Retina (tissue), 1 donor: ENCODE measurements at regions not wholly inside any gene's neighbourhood (a gene's known extent, or its start where the extent isn't known, plus 50 kb on each side); places are given as distances from the start of the nearest gene placed in this dataset.

Source experiments
- DNase-seq: peaks from one replicate; pipeline ENCODE4 v3.0.0-alpha.2; 2016

DNA sequence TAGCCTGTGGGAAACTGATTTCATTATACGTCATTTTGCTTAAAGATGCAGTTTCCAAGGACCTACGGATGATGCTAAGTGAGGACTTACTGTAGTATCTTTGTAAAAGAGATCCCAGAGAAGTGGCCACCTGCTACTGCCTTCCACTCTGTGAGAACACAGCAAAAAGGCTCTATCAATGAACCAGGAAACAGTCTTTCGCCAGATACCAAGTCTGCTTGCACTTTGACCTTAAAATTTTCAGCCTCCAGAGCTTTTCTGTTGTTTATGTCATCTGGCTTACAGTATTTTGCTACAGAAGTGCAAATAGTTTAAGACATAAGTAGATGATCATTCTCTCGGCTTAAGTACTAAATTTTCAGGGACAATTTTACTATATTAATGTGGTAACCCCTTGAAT, 847.9 kb upstream of the CHAC2 start:
- DNase-seq = no peak

DNA sequence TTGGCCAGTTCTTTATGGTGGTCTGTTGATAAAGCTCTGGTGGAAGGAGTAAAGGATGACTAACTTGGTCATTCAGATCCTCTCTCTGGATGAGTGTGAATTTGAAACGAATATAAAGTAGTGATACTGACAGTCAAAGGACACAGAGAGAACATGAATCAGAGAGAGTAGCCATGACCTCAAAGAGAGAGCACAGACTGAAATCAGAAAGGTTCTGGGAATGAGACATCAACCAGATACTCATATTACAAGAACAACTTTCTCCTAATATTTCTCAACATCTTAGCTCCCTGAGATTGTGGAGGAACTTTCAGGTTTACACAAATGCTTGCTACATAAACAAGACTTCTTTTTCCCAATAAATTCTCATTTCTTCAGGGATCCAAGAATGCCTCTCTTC, 849.1 kb upstream of the CHAC2 start:
- DNase-seq = no peak

DNA sequence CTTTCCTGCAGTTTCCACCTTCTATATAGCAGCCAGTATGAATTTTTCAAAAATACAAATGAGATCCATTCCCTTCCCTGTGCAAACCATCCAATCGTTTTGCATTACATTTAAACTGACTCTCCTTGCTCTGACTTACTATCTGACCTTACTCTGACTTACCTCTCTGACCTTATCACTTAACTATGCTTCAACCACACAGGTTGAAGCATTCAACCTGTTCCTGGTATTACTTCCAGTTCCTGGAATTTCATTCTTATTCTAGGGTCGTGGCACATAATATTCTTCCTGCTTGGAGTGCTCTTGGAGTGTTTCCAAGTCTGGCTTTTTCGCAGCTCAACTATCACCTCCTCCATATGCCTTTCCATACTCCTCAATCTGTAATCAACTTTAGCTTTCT, 850.6 kb upstream of the CHAC2 start:
- DNase-seq = no peak

DNA sequence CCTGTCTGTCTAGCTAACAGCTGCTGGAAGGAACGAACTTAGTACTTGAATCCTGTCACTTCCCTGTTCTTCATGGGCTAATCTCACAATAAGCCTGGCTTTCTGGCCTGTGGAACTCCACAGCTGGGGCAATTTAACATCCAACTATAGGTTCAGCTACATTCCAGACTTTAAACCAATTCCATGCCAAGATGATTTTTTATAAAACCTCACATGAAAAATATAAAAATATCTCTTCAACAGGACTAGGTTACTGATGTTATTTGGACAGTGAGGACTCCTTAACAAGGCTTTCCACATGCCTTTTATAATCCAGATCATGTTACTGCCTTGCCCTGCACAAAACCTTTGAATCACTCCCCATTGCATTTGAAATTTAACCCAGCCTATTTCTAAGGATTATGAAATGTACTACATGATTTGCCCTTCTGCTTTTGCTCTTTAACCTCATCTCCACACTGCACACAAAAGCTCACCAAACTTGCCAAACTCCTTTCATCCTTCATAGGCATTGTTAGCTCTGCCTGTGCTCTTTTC, 863.2 kb upstream of the CHAC2 start:
- DNase-seq = no peak

DNA sequence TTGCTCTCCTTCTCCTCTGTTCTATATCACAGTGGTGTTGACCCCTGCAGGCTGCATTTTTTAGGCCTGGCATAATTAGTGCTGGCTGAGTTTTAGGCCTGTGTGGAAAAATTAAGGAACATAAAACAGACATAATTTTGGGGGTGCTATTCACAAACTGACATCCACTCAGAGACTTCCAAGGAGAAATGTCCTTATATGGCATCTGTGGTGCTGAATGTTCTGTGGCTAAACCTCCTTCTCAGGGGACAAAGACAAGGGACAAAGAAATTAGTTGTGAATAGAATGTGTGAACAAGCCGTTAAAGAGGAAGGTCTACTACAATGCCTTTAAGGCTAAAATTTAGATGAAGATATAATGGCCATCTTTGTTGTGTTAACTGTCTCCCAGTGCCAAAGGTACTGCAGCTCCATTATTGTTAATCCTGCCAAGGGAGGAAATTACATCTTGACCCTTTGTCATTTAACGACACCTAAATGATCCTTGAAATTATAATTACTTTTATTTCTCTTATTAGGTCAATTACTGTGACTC, 870.0 kb upstream of the CHAC2 start:
- DNase-seq = no peak

DNA sequence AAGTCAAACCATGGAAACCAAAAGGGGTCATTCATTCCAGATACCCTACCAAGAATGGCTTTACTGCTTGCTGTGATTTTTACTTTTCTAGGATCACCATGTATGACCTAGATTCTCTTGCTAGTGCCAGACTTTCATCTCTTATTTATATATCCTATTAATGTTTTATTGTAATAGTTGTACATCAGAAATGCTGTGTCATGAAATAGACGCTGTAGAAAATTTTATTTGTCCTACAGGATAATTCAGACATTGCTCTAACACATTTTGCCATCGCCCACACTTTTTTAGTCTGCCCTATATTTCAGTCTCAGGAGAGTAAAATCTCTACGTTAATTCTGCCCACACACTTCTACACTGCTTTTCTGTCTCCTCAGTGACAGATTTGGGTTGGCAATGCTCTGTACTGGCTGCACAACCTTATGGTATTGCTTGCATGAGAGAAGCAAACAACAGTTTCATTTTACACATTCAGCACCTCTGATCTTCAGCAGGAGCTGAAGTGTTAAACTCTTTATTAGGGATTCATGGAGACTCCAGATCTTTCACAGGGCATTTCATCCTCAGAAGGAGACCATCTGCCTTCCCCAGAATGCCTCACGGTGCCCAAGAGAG, 871.8 kb upstream of the CHAC2 start:
- peak; percentile 24 for DNase-seq

DNA sequence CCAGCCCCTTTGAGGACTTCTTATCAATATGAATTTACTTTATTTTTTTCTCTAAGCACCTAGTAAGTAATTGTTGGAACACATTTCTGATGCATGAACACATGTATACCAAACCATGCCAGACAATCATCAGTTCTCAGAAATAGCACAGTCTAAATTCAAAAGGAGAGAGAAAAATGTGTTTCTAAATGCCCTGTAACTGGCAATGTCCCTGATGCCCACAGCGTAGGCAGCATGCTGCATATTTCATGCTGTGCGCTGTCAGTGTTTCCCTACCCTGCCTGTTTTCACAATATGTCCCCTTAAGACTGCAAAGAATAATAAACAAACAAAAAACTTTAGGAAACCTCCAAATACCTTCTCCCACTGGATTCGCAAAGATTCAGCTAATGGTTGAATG, 881.0 kb upstream of the CHAC2 start:
- no peak for DNase-seq

DNA sequence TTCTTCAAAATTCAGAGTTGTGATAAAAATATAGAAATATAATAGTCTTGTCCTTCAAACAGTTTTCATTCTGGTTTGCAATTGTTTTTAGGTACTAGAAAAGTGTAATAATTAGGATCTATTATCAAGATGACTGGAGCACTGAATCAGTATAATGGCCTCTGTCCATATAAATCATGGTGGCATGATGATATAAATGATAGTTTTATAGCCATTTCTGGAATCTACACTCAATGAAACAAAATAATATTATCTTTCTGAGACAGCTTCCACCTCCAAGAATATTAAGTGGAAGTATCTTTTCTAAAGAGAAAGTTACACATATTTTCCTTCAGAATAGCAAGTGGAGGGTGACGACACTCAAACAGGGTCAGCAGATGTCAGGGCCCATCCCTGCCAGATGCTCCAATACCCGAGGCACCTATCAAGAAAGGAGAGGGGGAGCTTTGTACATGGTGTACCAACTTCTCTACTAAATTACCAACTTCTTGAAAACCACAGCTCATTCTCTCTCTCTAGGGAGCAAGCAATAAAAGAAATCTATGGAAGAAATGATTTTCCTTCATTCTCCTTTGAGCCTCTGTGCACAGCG, 882.7 kb upstream of the CHAC2 start:
- DNase-seq = no peak

DNA sequence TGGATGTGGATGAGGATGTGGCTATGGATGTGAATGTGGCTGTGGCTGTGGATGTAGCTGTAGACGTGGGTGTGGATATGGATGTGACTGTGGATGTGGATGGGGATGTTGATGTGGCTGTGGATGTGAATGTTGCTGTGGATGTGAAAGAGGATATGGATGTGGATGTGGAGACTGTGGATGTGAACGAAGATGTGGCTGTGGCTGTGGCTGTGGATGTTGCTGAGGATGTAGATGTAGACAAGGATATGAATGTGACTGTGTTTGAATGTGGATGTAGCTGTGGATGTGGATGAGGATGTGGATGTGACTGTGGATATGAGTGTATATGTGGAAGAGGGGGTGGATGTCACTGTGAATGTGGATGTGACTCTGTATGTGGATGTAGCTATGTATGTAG, 884.6 kb upstream of the CHAC2 start:
- DNase-seq = no peak

DNA sequence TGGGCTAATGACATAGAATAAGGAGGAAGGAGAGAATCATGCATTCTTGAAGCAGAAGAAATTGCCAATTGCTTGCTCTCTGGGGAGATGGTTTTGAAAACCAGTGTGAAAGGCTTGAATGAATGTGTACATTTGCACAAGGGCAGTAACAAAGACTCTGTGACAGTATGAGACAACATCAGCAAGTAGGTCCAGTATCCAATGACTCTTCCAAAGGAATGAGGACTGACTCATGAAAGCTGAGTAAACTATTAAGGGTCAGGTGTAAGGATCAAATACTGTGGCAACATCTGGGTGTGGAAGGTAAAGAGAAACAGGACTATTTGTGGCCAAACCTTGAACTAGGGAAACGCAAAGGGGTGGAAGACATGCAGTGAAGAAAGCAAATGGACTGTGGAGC, 886.0 kb upstream of the CHAC2 start:
- DNase-seq = no peak

DNA sequence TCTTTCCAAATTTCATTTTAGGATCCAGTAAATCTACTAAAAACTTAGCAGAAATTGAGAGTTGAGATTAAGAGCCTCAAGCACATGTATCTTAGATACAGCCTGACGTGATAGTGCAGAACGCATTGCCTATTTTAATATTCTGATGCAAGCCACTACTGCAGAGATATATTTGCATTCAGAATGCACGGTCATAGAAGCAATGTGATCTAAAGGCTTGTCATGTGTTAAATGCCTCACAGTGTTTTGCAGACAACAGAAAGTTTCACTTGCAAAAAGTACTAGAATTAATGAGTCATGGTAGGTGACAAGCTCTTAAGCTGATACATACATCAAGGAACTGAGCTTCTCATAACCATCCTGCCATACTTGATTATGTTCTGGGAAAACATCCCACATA, 886.7 kb upstream of the CHAC2 start:
- no peak for DNase-seq

DNA sequence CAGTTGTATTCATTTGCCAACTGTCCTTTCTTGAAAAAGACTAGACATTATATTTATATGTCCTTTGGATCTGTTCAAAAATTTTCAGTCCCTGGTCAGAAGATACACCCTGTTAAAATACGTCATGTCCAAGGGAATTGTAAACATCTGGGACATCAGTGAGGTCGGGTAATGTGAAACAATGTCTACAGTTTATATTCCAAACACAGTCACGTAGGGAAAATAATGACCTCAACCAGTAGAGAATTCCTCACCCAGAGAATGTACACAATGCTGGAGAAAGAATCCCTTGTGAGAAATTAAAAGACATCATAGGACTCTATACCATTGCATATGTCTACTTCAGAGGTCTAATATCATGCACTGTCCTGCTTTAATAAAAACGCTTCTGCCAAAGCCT, 888.0 kb upstream of the CHAC2 start:
- no peak for DNase-seq

DNA sequence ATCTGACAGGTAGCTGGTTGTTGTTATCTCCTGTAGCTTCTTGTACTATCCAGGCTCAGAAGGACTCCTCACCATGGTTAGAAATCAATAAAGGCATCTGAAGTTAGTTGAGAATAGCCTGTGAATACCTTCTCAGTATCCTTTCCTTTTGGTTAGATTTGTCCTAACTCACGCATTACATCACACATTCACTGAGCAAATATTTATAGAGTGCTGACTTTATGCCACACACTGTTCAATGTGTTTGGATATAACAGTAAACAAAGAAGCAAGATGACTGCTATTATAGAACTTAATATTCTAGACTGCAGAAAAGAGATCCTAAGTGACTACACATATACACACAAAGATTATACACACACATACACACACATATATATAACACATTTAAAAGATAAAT, 889.9 kb upstream of the CHAC2 start:
- no peak for DNase-seq

DNA sequence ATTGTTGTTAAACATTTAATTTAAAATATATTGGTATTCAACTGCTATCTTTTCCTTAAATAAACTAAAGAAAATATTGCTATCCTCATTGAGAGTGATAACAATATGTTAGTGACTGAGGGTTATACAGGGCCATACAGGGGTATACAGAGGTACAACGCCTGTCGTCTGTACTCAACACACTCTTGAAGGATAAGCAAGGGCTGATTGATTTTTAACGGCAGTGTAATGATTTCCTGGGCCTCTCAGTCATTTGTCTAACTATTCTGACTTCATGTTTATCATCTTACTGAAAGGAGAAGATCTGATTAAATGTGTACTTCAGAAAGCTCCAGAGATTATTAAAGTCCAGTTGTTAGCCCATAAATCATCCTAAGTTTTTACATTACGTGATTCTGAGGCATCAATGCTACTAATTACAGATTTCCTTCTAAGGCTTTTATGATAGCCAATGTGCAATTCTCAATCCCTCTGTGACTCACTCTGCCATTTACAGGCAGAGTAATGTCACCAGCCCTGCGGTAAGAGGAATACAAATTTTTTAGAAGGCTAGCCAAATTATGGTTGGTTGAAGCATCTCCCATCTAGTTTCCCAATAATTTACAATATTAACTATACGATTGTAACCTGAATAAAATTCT, 893.0 kb upstream of the CHAC2 start:
- no peak for DNase-seq

DNA sequence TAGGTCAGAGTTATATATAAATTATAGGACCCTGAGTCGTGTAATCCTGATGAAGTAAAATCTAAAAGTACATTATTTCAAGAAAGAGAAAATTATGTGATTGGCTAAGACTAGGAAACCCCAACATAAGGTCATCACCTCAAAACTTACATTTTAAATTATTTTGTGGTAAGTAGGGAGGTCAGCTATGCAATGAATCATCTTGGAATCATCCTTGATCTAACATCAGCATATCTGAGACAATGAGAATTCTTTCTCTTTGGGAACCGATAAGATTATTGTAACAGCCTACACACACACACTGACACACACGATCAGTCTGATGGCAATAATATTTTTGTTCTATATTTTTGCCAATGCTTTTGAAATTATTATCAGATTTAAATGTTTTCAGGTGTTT, 904.8 kb upstream of the CHAC2 start:
- DNase-seq = no peak

DNA sequence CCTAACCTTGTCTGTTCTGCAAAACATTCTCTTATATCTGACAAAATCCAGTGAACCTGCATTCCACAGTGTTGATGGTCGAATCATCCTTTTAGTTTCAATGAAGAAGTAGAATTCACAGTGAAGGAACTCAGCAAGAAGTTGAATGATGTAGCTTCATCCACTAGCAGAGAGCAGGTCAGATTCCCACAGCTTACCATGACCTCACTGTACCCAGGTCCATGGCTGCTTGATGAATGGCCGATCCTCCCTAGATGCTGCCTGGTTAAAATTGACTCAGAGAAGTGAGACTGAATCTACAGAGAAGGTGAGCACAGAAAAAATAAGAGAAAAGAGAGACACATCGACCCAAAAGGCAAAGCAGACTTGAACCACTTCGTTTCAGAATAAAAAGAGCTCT, 906.0 kb upstream of the CHAC2 start:
- no peak for DNase-seq

DNA sequence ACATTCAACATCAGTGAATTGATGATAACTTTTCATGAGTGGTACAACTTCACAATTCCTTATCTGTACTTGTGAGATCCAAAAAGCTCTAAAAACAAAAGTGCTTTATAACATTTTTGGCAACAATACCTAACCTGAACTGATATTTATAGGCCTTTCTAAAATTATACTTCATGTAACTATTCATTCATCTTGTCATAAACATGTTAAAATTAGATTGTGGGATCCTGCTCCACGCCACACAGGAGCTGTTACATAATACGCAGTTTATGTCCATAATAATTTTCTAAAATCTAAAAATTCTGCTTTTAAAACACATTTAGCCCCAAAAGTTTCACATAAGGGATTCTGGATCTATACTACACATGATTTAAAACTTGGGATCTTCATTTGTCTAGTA, 908.5 kb upstream of the CHAC2 start:
- no peak for DNase-seq

DNA sequence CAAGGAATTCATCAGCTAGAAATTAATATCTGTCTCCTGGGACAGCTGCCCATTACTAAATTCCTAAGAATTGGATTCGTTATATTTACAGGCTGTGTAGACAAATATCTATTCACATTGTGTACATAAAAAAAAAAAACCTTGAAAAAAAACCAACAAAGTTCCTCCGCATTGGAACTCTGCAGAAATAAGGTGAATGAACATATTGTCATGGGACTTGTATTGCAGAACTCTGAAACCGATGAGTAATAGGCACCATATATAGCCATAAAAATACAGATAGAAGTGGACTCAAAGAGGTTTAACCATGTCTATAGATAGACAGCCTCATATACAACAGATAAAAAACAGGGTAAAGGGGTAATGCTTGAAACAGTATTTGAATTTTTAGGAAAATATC, 909.9 kb upstream of the CHAC2 start:
- DNase-seq = no peak

DNA sequence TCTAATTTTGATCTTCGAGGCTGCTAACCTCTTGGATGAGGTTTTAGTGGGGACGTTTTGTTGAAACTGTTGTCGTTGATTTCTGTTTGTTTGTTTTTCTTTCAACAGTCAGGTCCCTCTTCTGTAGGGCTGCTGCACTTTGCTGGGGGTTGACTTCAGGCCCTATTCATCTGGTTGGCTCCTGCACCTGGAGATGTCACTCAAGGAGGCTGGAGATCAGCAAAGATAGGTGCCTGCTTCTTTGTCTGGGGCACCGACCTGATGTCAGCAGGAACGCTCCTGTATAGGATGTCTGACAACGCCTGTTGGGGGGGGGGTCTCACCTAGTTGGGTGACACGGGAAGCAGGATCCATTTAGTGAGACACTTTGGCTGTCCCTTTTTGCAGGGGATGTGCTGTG, 915.6 kb upstream of the CHAC2 start:
- DNase-seq = no peak

DNA sequence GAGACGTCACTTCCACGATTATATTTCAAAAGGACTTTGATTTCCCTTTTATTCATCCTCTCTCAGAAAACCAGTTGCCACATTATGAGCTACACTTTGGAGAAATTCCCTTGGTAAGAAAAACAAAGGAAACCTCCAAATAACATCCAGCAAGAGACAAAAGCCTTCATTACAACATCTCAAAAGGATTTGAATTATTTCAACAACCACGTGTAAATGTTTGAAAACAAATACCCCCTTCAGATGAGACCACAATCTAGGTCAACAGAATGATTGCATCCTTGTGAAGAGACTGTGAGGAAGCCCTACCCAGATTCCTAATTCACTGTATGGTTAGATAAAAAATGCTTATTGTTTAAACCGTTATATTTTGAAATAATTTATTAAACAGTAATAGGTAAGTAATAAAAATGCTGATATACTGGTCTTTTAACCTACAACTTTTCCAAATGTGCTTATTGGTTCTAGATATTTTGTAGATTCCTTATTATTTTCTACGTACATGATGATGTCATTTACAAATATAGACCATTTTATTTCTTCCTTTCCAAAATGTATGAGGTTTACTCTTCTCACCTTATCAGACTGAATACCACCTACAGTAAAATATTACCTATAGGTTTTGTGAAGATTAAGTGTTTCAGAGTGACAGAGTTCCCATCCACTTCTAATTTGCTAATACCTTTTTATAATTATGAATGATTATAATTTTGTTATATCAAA, 922.7 kb upstream of the CHAC2 start:
- DNase-seq = no peak

DNA sequence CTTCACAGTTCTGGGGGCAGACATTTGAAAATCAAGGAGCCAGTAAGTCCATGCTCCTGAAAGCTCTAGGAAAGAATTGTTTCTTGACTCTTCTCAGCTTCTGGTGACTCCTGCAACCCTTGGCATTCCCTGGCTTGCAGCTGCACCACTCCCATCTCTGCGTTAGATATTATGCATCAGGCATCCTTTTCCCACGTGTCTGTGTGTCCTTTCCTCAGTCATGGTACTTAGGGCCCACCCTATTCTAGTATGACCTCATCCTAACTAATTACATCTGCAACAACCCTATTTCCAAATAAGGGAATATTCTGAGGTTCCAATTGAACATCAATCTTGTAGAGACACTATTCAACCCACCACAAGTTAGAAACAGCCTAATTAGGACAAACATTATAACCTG, 931.7 kb upstream of the CHAC2 start:
- DNase-seq = no peak

DNA sequence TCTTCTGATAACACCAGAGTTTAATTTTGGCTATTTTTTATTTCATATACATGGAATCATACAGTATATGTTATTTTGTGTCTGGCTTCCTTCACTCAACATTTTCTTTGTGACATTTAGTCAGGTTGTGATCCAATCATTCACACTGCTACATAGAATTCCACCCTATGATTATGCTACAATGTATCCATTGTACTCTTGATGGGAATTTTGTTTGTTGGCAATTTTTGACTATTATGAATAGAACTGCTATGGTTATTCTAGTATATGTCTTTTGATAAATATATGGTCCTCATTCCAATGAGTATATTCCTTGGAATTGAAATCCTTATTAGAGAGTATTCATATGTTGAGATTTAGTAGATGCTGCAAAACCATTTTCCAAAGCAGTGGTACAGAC, 936.4 kb upstream of the CHAC2 start:
- DNase-seq = no peak

DNA sequence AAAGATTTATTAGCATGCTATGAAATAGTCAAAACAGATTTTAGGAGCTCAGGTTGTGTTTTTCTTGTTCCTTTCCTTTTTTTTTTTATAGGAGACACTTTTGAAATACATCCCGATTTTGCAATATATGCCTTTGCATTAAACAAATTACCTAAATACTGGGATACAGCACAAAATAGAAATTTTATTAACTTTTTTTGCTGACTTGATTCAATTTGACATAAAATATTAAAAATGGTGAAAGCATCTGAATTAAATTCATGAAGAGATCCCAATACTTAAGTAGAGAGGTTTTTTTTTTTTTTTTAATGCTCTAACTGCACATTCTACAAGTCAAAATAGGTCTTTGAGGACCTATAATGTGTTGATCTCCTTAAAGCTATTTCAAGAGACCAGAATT, 939.5 kb upstream of the CHAC2 start:
- no peak for DNase-seq

DNA sequence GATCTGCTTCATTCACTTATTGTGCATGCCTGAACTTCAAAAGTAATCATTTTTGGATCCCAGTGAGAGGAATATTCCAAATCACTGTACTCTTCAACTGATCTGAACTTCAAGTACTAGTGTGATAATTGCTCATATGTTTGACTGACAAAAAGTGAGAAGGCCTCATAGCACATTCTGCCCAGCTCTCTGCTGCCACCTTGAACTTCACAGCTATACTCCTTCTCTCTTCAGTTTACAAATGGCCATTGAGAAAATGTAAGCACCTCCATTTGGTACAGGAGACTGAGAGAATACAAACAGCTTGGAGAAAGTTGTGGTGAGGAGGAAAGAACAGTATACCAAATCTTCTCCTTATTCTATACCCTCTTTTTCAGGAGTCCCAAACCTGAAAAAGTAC, 946.0 kb upstream of the CHAC2 start:
- no peak for DNase-seq
